ENCODE measurements at regions not wholly inside any gene's neighbourhood (a gene's known extent, or its start where the extent isn't known, plus 50 kb on each side); places are given as distances from the start of the nearest gene placed in this dataset.
A peak's percentile ranks its signal among the peaks of the same experiment; 100 is the strongest.

DNA sequence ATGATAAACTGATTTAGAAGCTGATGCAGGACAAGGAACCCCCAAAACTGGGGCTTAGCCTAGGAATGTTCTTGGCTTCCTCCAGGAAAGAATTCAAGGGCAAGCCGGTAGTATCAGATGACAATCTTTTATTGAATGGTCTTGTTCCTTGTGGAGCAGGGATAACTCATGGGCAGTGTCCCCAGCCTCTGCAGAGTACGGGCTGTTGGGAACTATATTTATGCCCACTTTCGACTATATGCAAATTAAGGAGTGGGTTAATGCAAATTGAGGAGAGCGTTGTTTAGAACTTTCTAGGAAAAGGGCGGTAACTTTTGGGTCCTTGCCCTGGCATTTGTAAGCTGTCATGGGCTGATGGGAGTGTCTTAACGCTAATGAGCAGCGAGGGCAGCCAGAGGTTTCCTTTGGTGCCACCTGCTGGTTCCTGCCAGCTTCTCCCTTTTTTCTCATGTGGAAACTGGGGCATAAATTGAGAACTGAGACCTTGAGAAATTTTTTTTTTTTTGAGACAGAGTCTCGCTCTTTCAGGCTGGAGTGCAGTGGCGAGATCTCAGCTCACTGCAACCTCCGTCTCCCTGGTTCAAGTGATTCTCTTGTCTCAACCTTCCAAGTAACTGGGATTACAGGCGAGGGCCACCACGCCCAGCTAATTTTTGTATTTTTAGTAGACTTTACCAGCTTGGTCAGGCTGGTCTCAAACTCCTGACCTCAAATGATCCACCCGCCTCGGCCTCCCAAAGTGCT lies 79.4 kb upstream of the ABCC4 start:
- no peaks in the 10 kb centered on the region for H3K9me1 ChIP-seq (ENCODE audit: control insufficient read depth, insufficient read depth, low read length)
- H3K27ac ChIP-seq (ENCODE audit: extremely low read depth, low read depth, low read length), result no peak overlapping the region
- BruUV-seq (replicated peaks), result no TSS peak
- no peak overlapping the region for H3K4me3 ChIP-seq
- WGBS (ENCODE audit: insufficient coverage, low coverage, missing lambda C conversion rate), result 12% methylated on average over 12 of the region's 14 CpGs
- no peaks in the 10 kb centered on the region for H3K9me3 ChIP-seq (replicated peaks; ENCODE audit: control insufficient read depth, insufficient read depth, low read depth, low read length)
- intact Hi-C loops (cut with micrococcal nuclease), result loop anchor here (1.0 kb wide), 2 partner anchors 78 to 191 kb away; no protein-coding TSS in a partner anchor
- peak overlapping the region in 1 of 2 experiments; percentile 20; a peak in 1 of 4 replicates for H3K9ac ChIP-seq (ENCODE audit: insufficient read depth in 1 of 2, low read depth in 2 of 2, low read length in 2 of 2)
- H3K27me3 ChIP-seq (ENCODE audit: control insufficient read depth in 2 of 2, insufficient read depth in 2 of 2, low read length in 2 of 2), result no peaks in the 10 kb centered on the region
- ChIA-PET POLR2A (interaction anchor here (0.5 to 1.3 kb wide), 5 partner anchors 10 to 161 kb away, joined by 3 to 6 read pairs (median 4); no protein-coding TSS in a partner anchor), CTCF (ENCODE audit: low intra/inter-chr PET ratio) (interaction anchor here (0.6 to 1.9 kb wide), 4 partner anchors 19 to 191 kb away, joined by 3 to 6 read pairs (median 5); no protein-coding TSS in a partner anchor)
- no peaks in the 10 kb centered on the region for H3K79me2 ChIP-seq (ENCODE audit: control insufficient read depth, insufficient read depth, low read length)
- peak overlapping the region; percentile 85 for H2AFZ ChIP-seq (ENCODE audit: low read depth, low read length)
- in situ Hi-C loops (cut with MboI), result no loop called here
- DNase-seq (ENCODE audit: extremely low read depth in 1 of 4, low spot score in 3 of 4), result peak in 2 of 4 experiments; percentile 71 to 86
- peak overlapping the region; percentile 25; the same call in 1 of the 2 replicates for H3K4me2 ChIP-seq (ENCODE audit: insufficient read depth, low read length)
- peaks cover 0 to 9% of the 10 kb centered on the region in 2 experiments; a peak in 3 of 5 replicates for H3K4me1 ChIP-seq (replicated peaks in 1 of 2; ENCODE audit: control insufficient read depth in 2 of 2, insufficient read depth in 2 of 2, low read length in 2 of 2)
- ATAC-seq, result peak; percentile 91
- peak; percentile 82 for FAIRE-seq
- no peaks in the 10 kb centered on the region for H4K20me1 ChIP-seq (replicated peaks; ENCODE audit: control insufficient read depth, insufficient read depth, low read length)
- H3K36me3 ChIP-seq (ENCODE audit: control insufficient read depth, insufficient read depth, low read length), result no peaks in the 10 kb centered on the region
- TF ChIP-seq MIER1 (IDR thresholded peaks at IDR 0.05; ENCODE audit: low read depth) (no peak), FOS (IDR thresholded peaks at IDR 0.05; ENCODE audit: extremely low read depth, insufficient read length) (no peak), MEIS2 (IDR thresholded peaks at IDR 0.05; ENCODE audit: partially characterized antibody) (peak; percentile 84), SP1 (CRISPR knock-in tag; IDR thresholded peaks at IDR 0.05) (peak; percentile 24; the same call in 1 of the 2 replicates), CBX3 (IDR thresholded peaks at IDR 0.05; ENCODE audit: borderline replicate concordance in 1 of 2, low read length in 2 of 2) (0 out of 3 replicates have a peak, but pooled peaks of 1 of the 2 experiments have one; percentile 14), ERF (CRISPR knock-in tag; IDR thresholded peaks at IDR 0.05) (no peak), STAT5A (IDR thresholded peaks at IDR 0.05; ENCODE audit: borderline replicate concordance, low read length) (peak; percentile 24; the same call in 1 of the 2 replicates), SMARCB1 (IDR thresholded peaks at IDR 0.05; ENCODE audit: insufficient read length, low read depth) (no peak), JUN (IDR thresholded peaks at IDR 0.05; ENCODE audit: borderline replicate concordance, low read depth, low read length) (no peak), JUN (CRISPR knock-in tag; IDR thresholded peaks at IDR 0.05; ENCODE audit: borderline replicate concordance) (no peak), SMC3 (conservative IDR thresholded peaks at IDR 0.05; ENCODE audit: insufficient read depth, low read depth, low read length) (peak; percentile 68)
- TF ChIP-seq, protein P1, sequence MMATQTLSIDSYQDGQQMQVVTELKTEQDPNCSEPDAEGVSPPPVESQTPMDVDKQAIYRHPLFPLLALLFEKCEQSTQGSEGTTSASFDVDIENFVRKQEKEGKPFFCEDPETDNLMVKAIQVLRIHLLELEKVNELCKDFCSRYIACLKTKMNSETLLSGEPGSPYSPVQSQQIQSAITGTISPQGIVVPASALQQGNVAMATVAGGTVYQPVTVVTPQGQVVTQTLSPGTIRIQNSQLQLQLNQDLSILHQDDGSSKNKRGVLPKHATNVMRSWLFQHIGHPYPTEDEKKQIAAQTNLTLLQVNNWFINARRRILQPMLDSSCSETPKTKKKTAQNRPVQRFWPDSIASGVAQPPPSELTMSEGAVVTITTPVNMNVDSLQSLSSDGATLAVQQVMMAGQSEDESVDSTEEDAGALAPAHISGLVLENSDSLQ (IDR thresholded peaks at IDR 0.05), result peak; percentile 76
- TF ChIP-seq, protein P2, sequence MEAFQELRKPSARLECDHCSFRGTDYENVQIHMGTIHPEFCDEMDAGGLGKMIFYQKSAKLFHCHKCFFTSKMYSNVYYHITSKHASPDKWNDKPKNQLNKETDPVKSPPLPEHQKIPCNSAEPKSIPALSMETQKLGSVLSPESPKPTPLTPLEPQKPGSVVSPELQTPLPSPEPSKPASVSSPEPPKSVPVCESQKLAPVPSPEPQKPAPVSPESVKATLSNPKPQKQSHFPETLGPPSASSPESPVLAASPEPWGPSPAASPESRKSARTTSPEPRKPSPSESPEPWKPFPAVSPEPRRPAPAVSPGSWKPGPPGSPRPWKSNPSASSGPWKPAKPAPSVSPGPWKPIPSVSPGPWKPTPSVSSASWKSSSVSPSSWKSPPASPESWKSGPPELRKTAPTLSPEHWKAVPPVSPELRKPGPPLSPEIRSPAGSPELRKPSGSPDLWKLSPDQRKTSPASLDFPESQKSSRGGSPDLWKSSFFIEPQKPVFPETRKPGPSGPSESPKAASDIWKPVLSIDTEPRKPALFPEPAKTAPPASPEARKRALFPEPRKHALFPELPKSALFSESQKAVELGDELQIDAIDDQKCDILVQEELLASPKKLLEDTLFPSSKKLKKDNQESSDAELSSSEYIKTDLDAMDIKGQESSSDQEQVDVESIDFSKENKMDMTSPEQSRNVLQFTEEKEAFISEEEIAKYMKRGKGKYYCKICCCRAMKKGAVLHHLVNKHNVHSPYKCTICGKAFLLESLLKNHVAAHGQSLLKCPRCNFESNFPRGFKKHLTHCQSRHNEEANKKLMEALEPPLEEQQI (IDR thresholded peaks at IDR 0.05), result no peak
- TF ChIP-seq, protein P3, sequence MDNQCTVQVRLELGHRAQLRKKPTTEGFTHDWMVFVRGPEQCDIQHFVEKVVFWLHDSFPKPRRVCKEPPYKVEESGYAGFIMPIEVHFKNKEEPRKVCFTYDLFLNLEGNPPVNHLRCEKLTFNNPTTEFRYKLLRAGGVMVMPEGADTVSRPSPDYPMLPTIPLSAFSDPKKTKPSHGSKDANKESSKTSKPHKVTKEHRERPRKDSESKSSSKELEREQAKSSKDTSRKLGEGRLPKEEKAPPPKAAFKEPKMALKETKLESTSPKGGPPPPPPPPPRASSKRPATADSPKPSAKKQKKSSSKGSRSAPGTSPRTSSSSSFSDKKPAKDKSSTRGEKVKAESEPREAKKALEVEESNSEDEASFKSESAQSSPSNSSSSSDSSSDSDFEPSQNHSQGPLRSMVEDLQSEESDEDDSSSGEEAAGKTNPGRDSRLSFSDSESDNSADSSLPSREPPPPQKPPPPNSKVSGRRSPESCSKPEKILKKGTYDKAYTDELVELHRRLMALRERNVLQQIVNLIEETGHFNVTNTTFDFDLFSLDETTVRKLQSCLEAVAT (IDR thresholded peaks at IDR 0.05), result 0 out of 4 replicates have a peak, but pooled peaks of 1 of the 2 experiments have one; percentile 32
